GM19240 (cell line): ENCODE measurements at regions not wholly inside any gene's neighbourhood (a gene's known extent, or its start where the extent isn't known, plus 50 kb on each side); places are given as distances from the start of the nearest gene placed in this dataset.

ENCODE experiments used
- DNase-seq: peaks from one replicate; pipeline ENCODE4 v3.0.0; 2011; ENCODE audit warnings: low spot score; ENCODE audit not compliant: insufficient read length

GRCh38 chr20:56924292-56925081 lies 295.4 kb downstream of the TFAP2C start:
- DNase-seq, result no peak

GRCh38 chr20:56925082-56925830 lies 296.1 kb downstream of the TFAP2C start:
- no peak for DNase-seq

- no peak for DNase-seq
Observed at GRCh38 chr20:56925831-56926170, 296.7 kb downstream of the TFAP2C start.

GRCh38 chr20:56926501-56926900 lies 297.4 kb downstream of the TFAP2C start:
- DNase-seq, result no peak

DNA sequence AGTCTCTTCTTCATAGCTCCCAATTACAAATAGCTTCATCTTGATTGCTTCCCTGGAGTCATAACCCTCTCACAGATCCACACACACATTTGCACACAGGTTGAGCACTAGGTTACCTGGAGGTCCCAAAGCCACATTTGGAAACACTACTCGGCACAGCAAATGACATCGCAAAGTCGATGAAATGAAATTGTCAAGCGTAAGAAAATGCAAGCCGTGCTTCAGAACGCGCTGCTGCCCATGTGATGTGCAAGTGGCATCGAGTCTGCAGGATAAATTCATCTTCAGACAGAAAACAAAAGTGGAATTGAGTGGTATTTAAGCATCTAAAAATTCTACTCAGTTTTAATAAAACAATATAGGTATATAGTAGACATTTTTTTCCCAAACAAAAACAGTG lies 298.0 kb downstream of the TFAP2C start:
- DNase-seq, result no peak

- no peak for DNase-seq
Observed at GRCh38 chr20:56928007-56928406, 298.9 kb downstream of the TFAP2C start.

- DNase-seq, result no peak
Observed at GRCh38 chr20:56929606-56930005, 300.5 kb downstream of the TFAP2C start.

DNA sequence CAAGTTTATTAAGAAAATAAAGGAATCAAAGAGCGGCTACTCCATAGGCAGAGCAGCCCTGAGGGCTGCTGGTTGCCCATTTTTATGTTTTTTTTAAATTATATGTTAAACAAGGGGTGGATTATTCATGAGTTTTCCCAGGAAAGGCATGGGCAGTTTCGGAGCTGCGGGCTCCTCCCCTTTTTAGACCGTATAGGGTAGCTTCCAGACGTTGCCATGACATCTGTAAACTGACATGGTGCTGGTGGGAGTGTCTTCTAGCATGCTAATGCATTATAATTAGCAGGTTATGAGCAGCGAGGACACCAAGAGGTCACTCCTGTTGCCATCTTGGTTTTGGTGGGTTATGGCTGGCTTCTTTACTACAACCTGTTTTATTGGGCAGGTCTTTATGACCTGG lies 301.8 kb downstream of the TFAP2C start:
- no peak for DNase-seq

DNA sequence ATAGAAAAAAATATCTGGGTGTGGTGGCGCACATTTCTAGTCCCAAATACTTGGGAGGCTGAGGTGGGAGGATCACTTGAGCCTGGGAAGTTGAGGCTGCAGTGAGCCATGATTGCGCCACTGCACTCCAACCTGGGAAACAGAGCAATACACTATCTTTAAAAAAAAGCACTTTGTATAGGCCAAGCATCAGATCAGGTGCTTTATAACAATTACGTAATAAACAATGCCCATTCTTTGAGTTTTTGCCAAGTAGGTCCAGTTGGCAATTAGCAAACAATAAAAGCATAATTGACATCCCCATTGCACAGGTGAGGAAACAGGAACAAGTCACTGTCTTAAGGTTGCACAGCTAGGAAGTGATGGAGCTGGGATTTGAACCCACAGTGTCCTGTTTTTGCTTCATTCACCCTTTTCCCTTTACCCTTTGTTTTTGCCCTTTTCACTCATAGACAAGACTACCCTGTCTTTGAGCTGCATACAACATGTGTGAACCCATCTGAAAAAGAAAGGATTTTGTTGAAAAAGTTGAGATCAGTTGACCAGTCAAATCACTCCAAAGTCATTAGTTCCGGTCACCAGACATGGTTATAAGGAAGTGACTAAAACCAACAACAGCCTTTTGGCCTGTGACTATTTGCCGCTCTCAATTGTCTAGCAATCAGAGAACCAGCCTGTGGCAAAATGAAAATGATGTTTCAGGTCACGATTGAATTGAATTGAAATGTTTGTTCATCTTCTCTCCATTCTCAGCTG lies 303.6 kb downstream of the TFAP2C start:
- no peak for DNase-seq

- DNase-seq, result no peak
Observed at GRCh38 chr20:56933331-56933698, 304.2 kb downstream of the TFAP2C start.

- no peak for DNase-seq
Observed at GRCh38 chr20:56934888-56935287, 305.8 kb downstream of the TFAP2C start.

DNA sequence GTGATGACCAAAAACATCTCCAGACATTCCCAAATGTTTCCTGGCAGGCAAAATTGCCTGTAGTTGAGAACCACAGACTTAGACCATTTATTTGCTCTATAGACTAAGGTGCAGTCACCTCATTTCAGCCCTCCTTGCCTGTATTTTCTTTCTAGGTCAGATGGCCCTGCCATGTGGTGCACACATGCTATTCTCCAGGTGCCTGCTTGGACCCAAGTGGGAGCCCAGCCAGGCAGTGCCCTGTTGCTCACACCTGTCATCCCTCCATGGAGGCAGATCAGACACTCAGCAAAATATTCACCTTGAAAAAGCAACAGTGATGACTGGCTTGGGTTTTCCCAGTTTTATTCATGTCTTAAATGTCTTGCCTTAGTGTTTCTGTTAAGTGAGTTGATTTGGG lies 311.4 kb downstream of the TFAP2C start:
- no peak for DNase-seq

- no peak for DNase-seq
Observed at GRCh38 chr20:56941101-56941686, 312.1 kb downstream of the TFAP2C start.

DNA sequence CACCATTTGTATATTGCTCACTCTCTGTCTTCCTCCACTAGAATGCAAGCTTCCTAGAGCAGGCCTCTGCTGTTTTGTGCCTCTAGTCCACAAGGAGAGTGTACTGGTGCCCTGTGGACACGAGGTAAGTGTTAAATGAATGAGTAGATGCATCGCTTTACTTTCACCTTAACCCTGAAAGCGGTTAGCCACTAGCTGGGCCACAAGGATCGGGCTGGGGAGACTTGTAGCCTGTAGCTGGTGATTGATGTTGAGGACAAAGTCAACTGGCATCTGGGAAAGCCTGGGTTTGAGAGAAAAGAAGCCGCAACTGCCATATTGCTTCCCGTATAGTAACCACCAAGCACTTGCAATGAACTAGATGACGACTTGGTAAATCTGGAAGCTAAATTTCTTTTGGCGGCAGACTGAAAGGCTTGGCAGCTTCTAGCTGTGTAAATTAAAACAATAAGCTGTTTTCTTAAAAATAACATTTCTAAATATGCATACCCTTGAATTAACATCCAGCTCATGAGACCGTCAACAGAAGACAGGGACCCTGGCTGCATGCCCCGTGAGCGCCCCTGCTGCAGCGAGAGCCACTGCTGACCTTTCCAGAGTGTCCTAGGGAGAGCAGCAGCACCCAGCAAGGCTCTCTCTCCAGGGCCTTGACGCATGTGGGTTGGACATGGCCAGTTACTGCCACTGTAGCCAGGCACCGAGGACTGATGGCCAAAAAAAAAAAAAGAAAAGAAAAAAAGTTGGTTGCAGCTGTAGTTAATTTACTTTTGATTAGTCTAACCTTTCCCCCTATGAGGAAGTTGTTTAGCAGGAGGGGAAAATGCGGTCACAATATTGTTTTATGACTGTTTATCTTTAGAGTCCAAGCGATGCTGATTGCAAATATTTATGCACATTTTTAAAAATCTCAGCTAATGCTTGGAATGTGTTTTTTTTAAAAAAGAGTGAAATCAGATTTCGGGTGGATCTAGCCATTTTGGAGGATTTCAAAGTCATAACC lies 315.1 kb downstream of the TFAP2C start:
- DNase-seq, result no peak

- no peak for DNase-seq
Observed at GRCh38 chr20:56945057-56945456, 316.0 kb downstream of the TFAP2C start.

DNA sequence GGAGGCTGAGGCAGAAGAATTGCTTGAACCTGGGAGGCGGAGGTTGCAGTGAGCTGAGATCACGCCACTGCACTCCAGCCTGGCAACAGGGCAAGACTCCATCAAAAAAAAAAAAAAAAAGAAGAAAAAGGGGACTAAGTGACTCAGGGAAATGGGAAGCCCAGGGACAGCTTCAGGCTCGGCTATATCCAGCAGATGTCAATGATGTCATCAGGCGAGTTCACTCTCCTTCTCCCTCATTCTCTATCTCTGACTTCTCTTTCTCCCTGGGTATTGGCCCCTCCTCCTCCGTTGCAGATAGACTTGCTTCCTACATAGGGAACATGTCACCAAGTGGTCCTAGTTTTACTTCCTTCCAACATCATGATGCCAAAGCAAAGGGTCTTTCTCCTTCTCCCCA lies 316.8 kb downstream of the TFAP2C start:
- no peak for DNase-seq

DNA sequence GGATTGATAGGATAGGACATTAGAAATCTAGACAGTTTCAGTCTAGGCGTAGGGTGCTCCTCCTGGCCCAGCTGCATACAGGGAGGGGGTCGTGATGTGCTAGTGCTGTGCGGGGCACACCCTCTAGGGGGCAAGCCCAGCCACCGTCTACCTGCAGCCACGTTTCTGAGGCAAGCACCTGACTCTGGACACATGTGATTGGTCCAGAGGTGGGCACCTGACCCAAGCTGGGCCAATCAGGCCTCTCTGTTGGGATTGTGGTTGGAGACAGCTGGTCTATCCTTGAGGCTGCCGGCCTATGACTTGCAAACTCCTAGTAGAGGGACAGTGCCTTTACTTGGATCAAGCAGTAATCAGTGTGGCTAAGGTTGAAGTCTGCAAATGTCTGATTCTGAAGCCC lies 317.1 kb downstream of the BMP7 start:
- no peak for DNase-seq

DNA sequence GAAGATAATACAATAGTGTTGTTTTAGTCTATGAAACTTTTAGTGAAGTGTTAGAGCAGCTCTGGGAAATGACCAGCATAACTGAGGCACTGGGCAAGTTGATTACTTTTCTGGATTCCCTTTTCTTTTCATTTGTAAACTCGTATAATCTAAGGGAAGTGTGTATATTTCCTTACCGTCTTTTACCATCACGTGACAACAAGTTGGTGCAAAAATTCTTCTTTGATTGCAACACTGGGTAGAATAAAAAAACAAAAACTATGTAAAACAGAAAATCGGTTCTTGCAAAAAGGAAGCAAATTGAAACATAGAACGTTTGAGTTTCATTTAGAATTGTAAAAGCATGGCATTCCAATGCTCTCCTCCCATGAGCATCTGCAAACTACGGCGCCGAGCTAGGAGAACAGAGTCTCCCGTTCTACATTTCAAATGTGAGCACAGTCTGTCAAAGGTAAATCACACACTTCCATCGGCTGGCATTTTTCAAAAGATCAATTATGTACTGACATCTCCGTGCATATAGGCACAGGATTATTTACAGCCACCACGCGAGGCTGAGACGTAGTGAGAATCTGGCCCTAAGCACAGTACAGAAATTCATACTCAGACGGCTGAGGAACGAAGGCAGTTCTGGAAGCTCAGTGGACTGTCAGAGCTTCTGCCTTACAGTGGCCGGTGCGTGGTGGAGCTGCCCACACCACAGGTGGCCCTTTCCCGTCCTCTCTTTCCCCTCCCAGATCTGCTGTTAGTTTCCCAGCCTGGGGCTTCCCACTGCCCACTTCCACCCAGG lies 314.0 kb downstream of the BMP7 start:
- DNase-seq, result no peak

DNA sequence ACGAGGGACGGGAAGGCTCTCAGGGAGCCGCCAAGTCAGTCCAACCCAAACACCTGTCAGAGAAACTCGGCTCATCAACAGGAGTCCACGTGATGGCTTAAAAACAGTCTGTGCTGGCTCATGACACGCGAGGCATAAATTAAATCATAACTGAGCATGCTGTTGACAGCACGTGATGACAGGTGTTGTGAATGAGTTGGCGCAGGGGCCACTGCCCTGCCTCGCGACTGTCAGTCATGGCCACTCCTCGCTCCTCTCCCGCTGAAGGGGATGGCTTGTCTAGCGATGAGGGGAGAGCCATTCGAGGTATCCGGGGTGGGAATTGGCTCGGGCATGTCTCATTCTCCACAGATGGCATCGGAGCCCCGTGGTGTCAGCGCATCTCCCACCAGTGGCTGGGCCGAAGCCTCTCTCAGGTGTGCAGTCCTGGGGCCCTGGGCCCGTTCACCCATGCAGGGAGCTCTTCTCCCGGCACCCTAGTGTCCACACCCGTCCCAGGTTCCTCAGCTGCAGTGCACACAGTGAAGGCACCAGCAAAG lies 313.3 kb downstream of the BMP7 start:
- DNase-seq, result no peak

DNA sequence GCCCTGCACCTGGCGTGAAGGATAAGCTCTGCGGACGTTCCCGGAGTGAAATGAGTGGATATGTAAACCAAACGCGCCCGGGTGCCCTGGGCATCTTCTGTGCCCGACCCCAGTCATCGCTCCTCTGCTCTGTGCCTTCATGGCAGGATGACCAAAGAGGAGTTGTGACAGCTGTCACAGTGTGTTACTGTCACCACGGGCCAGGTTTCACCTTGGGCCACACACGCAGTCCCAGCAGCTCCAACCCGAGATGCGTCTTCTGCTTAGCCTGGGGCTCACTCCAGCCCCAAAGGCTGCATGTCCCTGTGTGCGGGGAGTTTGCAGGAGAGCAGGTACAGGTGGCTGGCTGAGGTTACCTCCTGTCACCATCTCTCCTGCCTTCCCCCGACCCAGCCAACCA lies 311.6 kb downstream of the BMP7 start:
- no peak for DNase-seq
